NCI-H748 treated with DMSO at 0.1 percent for 48 hours (cell line): ENCODE measurements at regions not wholly inside any gene's neighbourhood (a gene's known extent, or its start where the extent isn't known, plus 50 kb on each side); places are given as distances from the start of the nearest gene placed in this dataset.
"Not testable (repeated sequence)": the region's sequence is repeated elsewhere in the genome, so short reads cannot be mapped to it uniquely, and the experiment has no call there.

Source experiments
- DNase-seq: peaks from one replicate; lab custom pipeline; 2025; lab: John Stamatoyannopoulos, UW

DNA sequence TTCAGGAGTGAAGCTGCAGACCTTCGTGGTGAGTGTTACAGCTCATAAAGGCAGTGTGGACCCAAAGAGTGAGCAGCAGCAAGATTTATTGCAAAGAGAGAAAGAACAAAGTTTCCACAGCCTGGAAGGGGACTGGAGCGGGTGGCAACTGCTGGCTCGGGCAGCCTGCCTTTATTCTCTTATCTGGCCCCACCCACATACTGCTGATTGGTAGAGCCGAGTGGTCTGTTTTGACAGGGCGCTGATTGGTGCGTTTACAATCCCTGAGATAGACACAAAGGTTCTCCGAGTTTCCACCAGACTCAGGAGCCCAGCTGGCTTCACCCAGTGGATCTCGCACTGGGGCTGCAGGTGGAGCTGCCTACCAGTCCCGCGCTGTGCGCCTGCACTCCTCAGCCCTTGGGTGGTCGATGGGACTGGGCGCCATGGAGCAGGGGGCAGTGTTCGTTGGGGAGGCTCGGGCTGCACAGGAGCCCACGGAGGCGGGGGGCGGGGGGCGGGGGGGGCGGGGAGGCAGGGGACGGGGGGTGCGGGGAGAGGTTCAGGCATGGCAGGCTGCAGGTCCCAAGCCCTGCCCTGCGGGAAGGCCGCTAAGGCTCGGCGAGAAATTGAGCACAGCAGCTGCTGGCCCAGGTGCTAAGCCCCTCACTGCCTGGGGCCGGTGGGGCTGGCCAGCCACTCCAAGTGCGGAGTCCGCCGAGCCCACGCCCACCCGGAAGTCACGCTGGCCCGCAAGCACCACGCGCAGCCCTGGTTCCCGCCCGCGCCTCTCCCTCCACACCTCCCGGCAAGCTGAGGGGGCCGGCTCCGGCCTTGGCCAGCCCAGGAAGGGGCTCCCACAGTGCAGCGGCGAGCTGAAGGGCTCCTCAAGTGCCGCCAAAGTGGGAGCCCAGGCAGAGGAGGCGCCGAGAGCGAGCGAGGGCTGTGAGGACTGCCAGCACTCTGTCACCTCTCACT lies 59.9 kb upstream of the EN2 start:
- not testable (repeated sequence) for DNase-seq

GRCh38 chr7:155398944-155399343 lies 59.0 kb upstream of the EN2 start:
- DNase-seq, result no peak

DNA sequence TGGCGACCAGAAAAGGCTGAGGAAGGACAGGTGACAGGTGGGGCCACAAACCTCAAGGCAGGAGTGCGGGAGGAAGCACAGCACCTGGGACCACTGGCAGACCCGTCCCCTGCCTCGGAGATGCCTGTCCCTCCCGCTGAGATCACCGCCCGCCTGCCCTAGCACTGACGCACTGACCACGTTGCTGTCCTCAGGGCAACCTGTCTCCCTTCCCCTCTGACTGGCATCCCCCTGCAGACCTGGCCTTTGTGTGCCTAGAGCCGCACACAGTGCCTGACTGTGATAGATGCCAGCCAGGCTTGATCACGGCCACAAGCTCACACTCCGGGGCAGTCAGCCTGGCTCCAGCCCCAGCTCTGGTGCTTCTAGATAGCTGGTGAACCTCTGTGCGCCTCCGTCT lies 58.4 kb upstream of the EN2 start:
- DNase-seq, result no peak

GRCh38 chr7:155401231-155401630 lies 56.7 kb upstream of the EN2 start:
- no peak for DNase-seq

- no peak for DNase-seq
These were observed 56.0 kb upstream of the EN2 start for GRCh38 chr7:155401884-155402283.

DNA sequence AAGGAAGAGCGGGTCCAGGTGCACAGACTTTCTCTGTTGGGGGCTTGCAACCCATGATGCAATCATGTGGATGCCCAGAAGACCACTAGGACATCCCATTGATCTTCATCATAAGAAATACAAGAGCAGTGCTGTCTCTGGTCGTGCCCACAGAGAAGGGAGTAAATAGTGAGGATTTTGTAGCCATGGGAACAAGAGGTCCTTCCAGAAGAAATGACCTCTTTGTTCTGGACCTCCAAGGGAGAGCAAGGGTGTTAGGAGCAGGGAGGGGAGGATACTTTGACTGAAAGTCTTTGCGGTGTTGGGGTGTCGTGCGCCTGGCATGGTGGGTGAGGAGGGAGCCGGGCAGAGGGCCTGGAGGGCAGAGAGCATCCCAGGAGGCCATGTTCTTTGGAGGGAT lies 55.0 kb upstream of the EN2 start:
- no peak for DNase-seq

GRCh38 chr7:155404976-155405375 lies 53.0 kb upstream of the EN2 start:
- no peak for DNase-seq

DNA sequence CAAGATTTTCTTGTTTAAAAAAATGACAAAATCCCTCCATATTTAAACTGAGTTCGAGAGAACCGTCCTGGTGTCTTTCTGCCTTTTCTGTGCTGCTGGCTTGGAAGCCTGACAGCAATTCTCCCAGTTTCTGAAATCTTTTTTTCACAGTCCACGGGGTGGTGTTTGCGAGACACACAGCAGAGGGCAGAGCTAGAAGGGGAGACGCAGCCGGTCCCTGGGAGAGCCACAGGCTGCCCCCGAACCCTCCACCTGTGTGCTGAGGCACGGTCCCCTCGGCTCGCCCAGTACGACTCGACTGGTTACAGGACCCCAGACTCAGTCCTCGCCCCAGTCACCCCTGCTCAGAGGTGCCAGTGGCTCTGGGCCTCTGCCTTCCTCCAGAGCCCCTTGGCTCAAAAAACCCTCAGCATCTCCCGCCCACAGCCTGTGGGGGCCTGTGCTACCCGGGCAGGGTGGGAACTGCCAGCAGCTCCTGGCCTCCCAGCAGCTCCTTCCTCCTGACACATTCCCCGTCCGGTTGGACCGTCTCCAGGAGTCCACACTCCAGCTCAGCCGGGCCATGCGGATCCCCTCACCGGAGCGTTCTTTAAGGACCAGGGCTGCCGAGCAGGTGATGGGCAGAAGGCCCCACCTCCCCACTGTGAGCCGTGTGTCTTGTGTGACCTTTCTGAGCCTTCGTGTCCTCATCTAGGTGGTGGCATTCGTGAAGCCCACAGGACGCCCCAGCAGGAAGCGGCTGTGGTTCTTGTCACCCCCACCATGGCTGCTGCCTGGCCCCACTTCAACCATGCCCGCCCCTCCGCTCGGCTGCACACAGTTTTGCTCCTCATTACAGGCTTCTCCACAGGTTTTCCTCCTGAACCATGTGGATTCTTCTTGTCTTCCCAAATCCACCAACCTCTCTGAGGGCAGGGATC lies 52.3 kb upstream of the EN2 start:
- no peak for DNase-seq

- no peak for DNase-seq
These were observed 50.1 kb upstream of the EN2 start for GRCh38 chr7:155407799-155408198.
